SK-N-SH (cell line): ENCODE measurements at regions not wholly inside any gene's neighbourhood (a gene's known extent, or its start where the extent isn't known, plus 50 kb on each side); places are given as distances from the start of the nearest gene placed in this dataset.

Experiments
- CTCF ChIA-PET: fragments of 300-600, 350-600 bp; formaldehyde crosslinking; extraction: SDS; loops from one replicate; lab custom pipeline; 2021; lab: Yijun Ruan, JAX
- POLR2A ChIA-PET: fragments of 350-600 bp; sonication (Branson Sonifier 250); formaldehyde crosslinking; extraction: SDS; loops from one replicate; lab custom pipeline; 2020; ENCODE audit warnings: antibody characterized with exemption, inconsistent platforms; lab: Yijun Ruan, JAX
- DNase-seq: peaks from one replicate; pipeline ENCODE4 v3.0.0; 2012
- H2AFZ ChIP-seq: fragments of 200-600 bp; sonication (generic); 2 replicates; pipeline ENCODE4 v1.8.1; 2016; ENCODE audit warnings: antibody characterized with exemption, mild to moderate bottlenecking, low read depth
- H3F3A ChIP-seq: fragments of 200-600 bp; sonication (generic); replicated peaks from 2 replicates; pipeline ENCODE3; 2016; ENCODE audit warnings: antibody characterized with exemption, mild to moderate bottlenecking; ENCODE audit not compliant: insufficient read depth
- H3K27ac ChIP-seq, 2 experiments: fragments of 200-500 bp in 1 of 2; fragments of 200-600 bp in 1 of 2; sonication (Bioruptor generic) in 1 of 2; sonication (generic), shearing (Covaris generic) in 1 of 2; 2 replicates each; pipeline versions ENCODE4 v1.5.1 to v1.6.1; 2014 to 2016; ENCODE audit warnings: low read depth in 2 of 2, inconsistent platforms in 1 of 2, low read length in 1 of 2, mild to moderate bottlenecking in 1 of 2, mixed read lengths in 1 of 2
- H3K27me3 ChIP-seq: fragments of 200-600 bp; sonication (generic), shearing (Covaris generic); 2 replicates; pipeline ENCODE4 v1.6.1; 2016; ENCODE audit warnings: mixed run types; ENCODE audit not compliant: insufficient read depth
- H3K36me3 ChIP-seq, 2 experiments: fragments of 200-500 bp in 1 of 2; fragments of 200-600 bp in 1 of 2; sonication (Bioruptor generic) in 1 of 2; sonication (generic) in 1 of 2; replicated peaks in 1 of 2; 2 replicates each; pipeline versions ENCODE3 to v1.5.1; 2014 to 2016; ENCODE audit warnings: low read length in 1 of 2, mild to moderate bottlenecking in 1 of 2; ENCODE audit not compliant: insufficient read depth in 2 of 2, control insufficient read depth in 1 of 2
- H3K4me1 ChIP-seq, 2 experiments: fragments of 200-500 bp in 1 of 2; fragments of 200-600 bp in 1 of 2; sonication (Bioruptor generic) in 1 of 2; sonication (generic), shearing (Covaris generic) in 1 of 2; 2 replicates each; pipeline versions ENCODE4 v1.5.1 to v1.6.1; 2014 to 2016; ENCODE audit warnings: low read depth in 1 of 2, low read length in 1 of 2, mixed run types in 1 of 2; ENCODE audit not compliant: insufficient read depth in 2 of 2, control insufficient read depth in 1 of 2
- H3K4me2 ChIP-seq: fragments of 200-600 bp; sonication (generic), shearing (Covaris generic); 2 replicates; pipeline ENCODE4 v1.6.1; 2017; ENCODE audit warnings: mixed run types
- H3K4me3 ChIP-seq, 2 experiments: fragments of 200-500 bp in 1 of 2; fragments of 200-600 bp in 1 of 2; sonication (Bioruptor generic) in 1 of 2; sonication (generic), shearing (Covaris generic) in 1 of 2; 2 replicates each; pipeline versions ENCODE4 v1.5.1 to v1.8.1; 2014 to 2016; ENCODE audit warnings: low read depth in 2 of 2, inconsistent platforms in 1 of 2, low read length in 1 of 2, mild to moderate bottlenecking in 1 of 2, mixed read lengths in 1 of 2, moderate library complexity in 1 of 2
- H3K79me2 ChIP-seq: fragments of 200-600 bp; sonication (generic); 2 replicates; pipeline ENCODE4 v1.8.1; 2017; ENCODE audit warnings: mild to moderate bottlenecking; ENCODE audit not compliant: insufficient read depth
- H3K9ac ChIP-seq: fragments of 200-600 bp; sonication (generic); 2 replicates; pipeline ENCODE4 v1.6.1; 2017; ENCODE audit warnings: mixed run types
- H3K9me2 ChIP-seq: fragments of 200-600 bp; sonication (generic); 2 replicates; pipeline ENCODE4 v1.6.1; 2017; ENCODE audit warnings: mixed run types
- H3K9me3 ChIP-seq: fragments of 200-600 bp; sonication (generic); 2 replicates; pipeline ENCODE4 v1.6.1; 2017; ENCODE audit warnings: mixed run types, mild to moderate bottlenecking, moderate library complexity
- H4K20me1 ChIP-seq: fragments of 200-600 bp; sonication (generic); 2 replicates; pipeline ENCODE4 v1.6.1; 2017; ENCODE audit warnings: mild to moderate bottlenecking, mixed run types; ENCODE audit not compliant: insufficient read depth
- CHD2 ChIP-seq: fragments of 150-350 bp; IDR thresholded peaks from 2 replicates; pipeline ENCODE4 v1.6.1; 2018; ENCODE audit warnings: low read length; ENCODE audit not compliant: partially characterized antibody
- CTCF ChIP-seq: fragments of 200-600 bp; sonication (generic); IDR thresholded peaks from 2 replicates; pipeline ENCODE4 v1.6.1; 2017; ENCODE audit warnings: antibody characterized with exemption, mild to moderate bottlenecking, moderate library complexity
- EP300 ChIP-seq, 2 experiments: IDR thresholded peaks; 2 replicates each; pipeline versions ENCODE4 v1.4.0 to v1.6.1; 2012; ENCODE audit warnings: borderline replicate concordance in 1 of 2, low read depth in 1 of 2, low read length in 1 of 2
- EZH2phosphoT487 ChIP-seq: fragments of 200-600 bp; sonication (generic); IDR thresholded peaks from 2 replicates; pipeline ENCODE4 v1.6.1; 2017; ENCODE audit warnings: low read depth, mixed run types, mild to moderate bottlenecking, antibody characterized with exemption, moderate library complexity, borderline replicate concordance
- FOSL2 ChIP-seq: IDR thresholded peaks from 2 replicates; pipeline ENCODE4 v1.4.0; 2012; ENCODE audit warnings: low read depth, mild to moderate bottlenecking, moderate library complexity, borderline replicate concordance
- FOXJ3 ChIP-seq: sonication (generic); formaldehyde crosslinking; IDR thresholded peaks from 2 replicates; pipeline ENCODE4 v1.5.1; 2020; ENCODE audit warnings: mild to moderate bottlenecking, missing genetic modification reagents
- GATA2 ChIP-seq: sonication (generic); formaldehyde crosslinking; IDR thresholded peaks from 2 replicates; pipeline ENCODE4 v1.5.0; 2020; ENCODE audit warnings: mild to moderate bottlenecking, missing genetic modification reagents
- MEF2A ChIP-seq: IDR thresholded peaks from 2 replicates; pipeline ENCODE4 v1.4.0; 2012; ENCODE audit warnings: low read depth, borderline replicate concordance
- NRF1 ChIP-seq: IDR thresholded peaks from 2 replicates; pipeline ENCODE4 v1.6.1; 2012; ENCODE audit warnings: low read depth, mild to moderate bottlenecking, low read length
- POLR2AphosphoS5 ChIP-seq: IDR thresholded peaks from 2 replicates; pipeline ENCODE4 v1.6.1; 2012; ENCODE audit warnings: low read depth, low read length
- RAD21 ChIP-seq: IDR thresholded peaks from 2 replicates; pipeline ENCODE4 v1.6.1; 2012; ENCODE audit warnings: mild to moderate bottlenecking, low read length
- RFX5 ChIP-seq: IDR thresholded peaks from 2 replicates; pipeline ENCODE4 v1.6.1; 2012; ENCODE audit warnings: mild to moderate bottlenecking, improper control_type of control experiment, low read length
- SIN3A ChIP-seq: IDR thresholded peaks from 2 replicates; pipeline ENCODE4 v1.6.1; 2012; ENCODE audit warnings: low read depth, mild to moderate bottlenecking, low read length, moderate library complexity, borderline replicate concordance
- SMC3 ChIP-seq: IDR thresholded peaks from 2 replicates; pipeline ENCODE4 v1.6.1; 2012; ENCODE audit warnings: low read depth, low read length, improper control_type of control experiment
- TAF1 ChIP-seq: IDR thresholded peaks from 2 replicates; pipeline ENCODE4 v1.6.1; 2012; ENCODE audit warnings: low read depth, mild to moderate bottlenecking, low read length, moderate library complexity, borderline replicate concordance
- YY1 ChIP-seq: IDR thresholded peaks from 2 replicates; pipeline ENCODE4 v1.4.0; 2012; ENCODE audit warnings: low read depth, mild to moderate bottlenecking
- WGBS: methylation state at CpG from one replicate; pipeline ENCODE4 v1.1.6; 2017; ENCODE audit warnings: low lambda C conversion rate; 5-methylcytosine and 5-hydroxymethylcytosine counted together
- TF ChIP-seq, protein P1 (sequence below): IDR thresholded peaks from 2 replicates; pipeline ENCODE4 v1.6.1; 2012; ENCODE audit warnings: mild to moderate bottlenecking, low read depth, low read length, moderate library complexity
- TF ChIP-seq, protein P2 (sequence below): IDR thresholded peaks from 2 replicates; pipeline ENCODE4 v1.4.0; 2012; ENCODE audit warnings: low read depth, borderline replicate concordance
- TF ChIP-seq, protein P3 (sequence below): fragments of 150-350 bp; IDR thresholded peaks from 2 replicates; pipeline ENCODE4 v1.6.1; 2016; ENCODE audit warnings: mild to moderate bottlenecking, low read depth, low read length

- ChIA-PET POLR2A (no interaction called here), CTCF (interaction anchor here (1.3 to 1.6 kb wide), 2 partner anchors 82 to 133 kb away, joined by 3 read pairs; no protein-coding TSS in a partner anchor)
- 50% methylated on average over 2 of the region's 2 CpGs for WGBS
- no peak overlapping the region for H3K27ac ChIP-seq
- no peak for DNase-seq
- H3K36me3 ChIP-seq, result no peaks in the 10 kb centered on the region
- no peak overlapping the region for H3K4me3 ChIP-seq
- H3F3A ChIP-seq, result no peaks in the 10 kb centered on the region
- no peaks in the 10 kb centered on the region for H3K27me3 ChIP-seq
- TF ChIP-seq FOXJ3, result no peak
- no peak for TF ChIP-seq RAD21
- no peaks in the 10 kb centered on the region for H3K79me2 ChIP-seq
- H4K20me1 ChIP-seq, result no peaks in the 10 kb centered on the region
- H3K9me2 ChIP-seq, result no peaks in the 10 kb centered on the region
- no peaks in the 10 kb centered on the region for H3K9me3 ChIP-seq
- H3K9ac ChIP-seq, result no peak overlapping the region
- no peak overlapping the region for H3K4me2 ChIP-seq
- no peak overlapping the region for H2AFZ ChIP-seq
- no peaks in the 10 kb centered on the region; a peak in 1 of 4 replicates for H3K4me1 ChIP-seq
Measured at GRCh38 chr9:19598722-19599121, 189.9 kb downstream of the ACER2 start.

GRCh38 chr9:19597176-19597575 lies 188.4 kb downstream of the ACER2 start:
- Histone ChIP-seq H3K79me2 (no peaks in the 10 kb centered on the region), H3K9me3 (no peaks in the 10 kb centered on the region), H3K9ac (no peak overlapping the region), H3K4me1 (no peaks in the 10 kb centered on the region; a peak in 1 of 4 replicates), H2AFZ (no peak overlapping the region), H3K4me2 (no peak overlapping the region), H3F3A (no peaks in the 10 kb centered on the region), H3K36me3 (no peaks in the 10 kb centered on the region), H3K27me3 (no peaks in the 10 kb centered on the region), H4K20me1 (no peaks in the 10 kb centered on the region), H3K27ac (no peak overlapping the region), H3K9me2 (no peaks in the 10 kb centered on the region), H3K4me3 (no peak overlapping the region)
- POLR2A ChIA-PET, result no interaction called here
- 5% methylated on average over 4 of the region's 4 CpGs for WGBS
- DNase-seq, result no peak
- CTCF ChIA-PET, result interaction anchor here (0.9 kb wide), 1 partner anchor 11 kb away, joined by 3 read pairs; no protein-coding TSS in a partner anchor
- TF ChIP-seq FOXJ3 (no peak), EP300 (IDR thresholded peaks at IDR 0.05; ENCODE audit: borderline replicate concordance in 1 of 2, low read depth in 1 of 2, low read length in 1 of 2) (no peak), MEF2A (no peak), FOSL2 (no peak), EZH2phosphoT487 (no peak), GATA2 (CRISPR knock-in tag) (no peak), CTCF (no peak), POLR2AphosphoS5 (no peak), RFX5 (no peak), SIN3A (no peak), NRF1 (no peak), CHD2 (no peak), TAF1 (no peak), YY1 (no peak), SMC3 (no peak)
- TF ChIP-seq, protein P1, sequence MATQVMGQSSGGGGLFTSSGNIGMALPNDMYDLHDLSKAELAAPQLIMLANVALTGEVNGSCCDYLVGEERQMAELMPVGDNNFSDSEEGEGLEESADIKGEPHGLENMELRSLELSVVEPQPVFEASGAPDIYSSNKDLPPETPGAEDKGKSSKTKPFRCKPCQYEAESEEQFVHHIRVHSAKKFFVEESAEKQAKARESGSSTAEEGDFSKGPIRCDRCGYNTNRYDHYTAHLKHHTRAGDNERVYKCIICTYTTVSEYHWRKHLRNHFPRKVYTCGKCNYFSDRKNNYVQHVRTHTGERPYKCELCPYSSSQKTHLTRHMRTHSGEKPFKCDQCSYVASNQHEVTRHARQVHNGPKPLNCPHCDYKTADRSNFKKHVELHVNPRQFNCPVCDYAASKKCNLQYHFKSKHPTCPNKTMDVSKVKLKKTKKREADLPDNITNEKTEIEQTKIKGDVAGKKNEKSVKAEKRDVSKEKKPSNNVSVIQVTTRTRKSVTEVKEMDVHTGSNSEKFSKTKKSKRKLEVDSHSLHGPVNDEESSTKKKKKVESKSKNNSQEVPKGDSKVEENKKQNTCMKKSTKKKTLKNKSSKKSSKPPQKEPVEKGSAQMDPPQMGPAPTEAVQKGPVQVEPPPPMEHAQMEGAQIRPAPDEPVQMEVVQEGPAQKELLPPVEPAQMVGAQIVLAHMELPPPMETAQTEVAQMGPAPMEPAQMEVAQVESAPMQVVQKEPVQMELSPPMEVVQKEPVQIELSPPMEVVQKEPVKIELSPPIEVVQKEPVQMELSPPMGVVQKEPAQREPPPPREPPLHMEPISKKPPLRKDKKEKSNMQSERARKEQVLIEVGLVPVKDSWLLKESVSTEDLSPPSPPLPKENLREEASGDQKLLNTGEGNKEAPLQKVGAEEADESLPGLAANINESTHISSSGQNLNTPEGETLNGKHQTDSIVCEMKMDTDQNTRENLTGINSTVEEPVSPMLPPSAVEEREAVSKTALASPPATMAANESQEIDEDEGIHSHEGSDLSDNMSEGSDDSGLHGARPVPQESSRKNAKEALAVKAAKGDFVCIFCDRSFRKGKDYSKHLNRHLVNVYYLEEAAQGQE, result no peak
- TF ChIP-seq, protein P2, sequence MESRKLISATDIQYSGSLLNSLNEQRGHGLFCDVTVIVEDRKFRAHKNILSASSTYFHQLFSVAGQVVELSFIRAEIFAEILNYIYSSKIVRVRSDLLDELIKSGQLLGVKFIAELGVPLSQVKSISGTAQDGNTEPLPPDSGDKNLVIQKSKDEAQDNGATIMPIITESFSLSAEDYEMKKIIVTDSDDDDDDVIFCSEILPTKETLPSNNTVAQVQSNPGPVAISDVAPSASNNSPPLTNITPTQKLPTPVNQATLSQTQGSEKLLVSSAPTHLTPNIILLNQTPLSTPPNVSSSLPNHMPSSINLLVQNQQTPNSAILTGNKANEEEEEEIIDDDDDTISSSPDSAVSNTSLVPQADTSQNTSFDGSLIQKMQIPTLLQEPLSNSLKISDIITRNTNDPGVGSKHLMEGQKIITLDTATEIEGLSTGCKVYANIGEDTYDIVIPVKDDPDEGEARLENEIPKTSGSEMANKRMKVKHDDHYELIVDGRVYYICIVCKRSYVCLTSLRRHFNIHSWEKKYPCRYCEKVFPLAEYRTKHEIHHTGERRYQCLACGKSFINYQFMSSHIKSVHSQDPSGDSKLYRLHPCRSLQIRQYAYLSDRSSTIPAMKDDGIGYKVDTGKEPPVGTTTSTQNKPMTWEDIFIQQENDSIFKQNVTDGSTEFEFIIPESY, result no peak
- TF ChIP-seq, protein P3, sequence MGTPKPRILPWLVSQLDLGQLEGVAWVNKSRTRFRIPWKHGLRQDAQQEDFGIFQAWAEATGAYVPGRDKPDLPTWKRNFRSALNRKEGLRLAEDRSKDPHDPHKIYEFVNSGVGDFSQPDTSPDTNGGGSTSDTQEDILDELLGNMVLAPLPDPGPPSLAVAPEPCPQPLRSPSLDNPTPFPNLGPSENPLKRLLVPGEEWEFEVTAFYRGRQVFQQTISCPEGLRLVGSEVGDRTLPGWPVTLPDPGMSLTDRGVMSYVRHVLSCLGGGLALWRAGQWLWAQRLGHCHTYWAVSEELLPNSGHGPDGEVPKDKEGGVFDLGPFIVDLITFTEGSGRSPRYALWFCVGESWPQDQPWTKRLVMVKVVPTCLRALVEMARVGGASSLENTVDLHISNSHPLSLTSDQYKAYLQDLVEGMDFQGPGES, result no peak
